GM23338 (cell line): ENCODE measurements at regions not wholly inside any gene's neighbourhood (a gene's known extent, or its start where the extent isn't known, plus 50 kb on each side); places are given as distances from the start of the nearest gene placed in this dataset.

Experiments used
- ATAC-seq: fragments of 200-7000 bp; cut with Tn5 transposase; 3 replicates; pipeline ENCODE4 v1.9.1; 2020
- DNase-seq: peaks from one replicate; pipeline ENCODE4 v3.0.0-alpha.2; 2015; ENCODE audit warnings: low spot score
- H2AFZ ChIP-seq: fragments of 200-600 bp; sonication (generic); 2 replicates; pipeline ENCODE4 v1.8.0; 2016; ENCODE audit warnings: antibody characterized with exemption, mild to moderate bottlenecking, moderate library complexity
- H3F3A ChIP-seq: fragments of 200-600 bp; sonication (generic); replicated peaks from 2 replicates; pipeline ENCODE4 v1.8.0; 2017; ENCODE audit warnings: antibody characterized with exemption, mixed run types, low read depth
- H3K27ac ChIP-seq: fragments of 200-600 bp; sonication (generic); 2 replicates; pipeline ENCODE4 v1.6.1; 2016; ENCODE audit warnings: low read depth
- H3K27me3 ChIP-seq: fragments of 200-600 bp; sonication (generic); 2 replicates; pipeline ENCODE4 v1.8.0; 2016; ENCODE audit warnings: mild to moderate bottlenecking, mixed run types, moderate library complexity; ENCODE audit not compliant: insufficient read depth
- H3K36me3 ChIP-seq: fragments of 200-600 bp; sonication (generic); 2 replicates; pipeline ENCODE4 v1.8.0; 2016; ENCODE audit warnings: mild to moderate bottlenecking; ENCODE audit not compliant: insufficient read depth
- H3K4me1 ChIP-seq: fragments of 200-600 bp; sonication (generic); 2 replicates; pipeline ENCODE4 v1.8.0; 2016; ENCODE audit warnings: mild to moderate bottlenecking, moderate library complexity; ENCODE audit not compliant: insufficient read depth
- H3K4me2 ChIP-seq: fragments of 200-600 bp; sonication (generic); 2 replicates; pipeline ENCODE4 v1.7.1; 2017; ENCODE audit warnings: mixed run types
- H3K4me3 ChIP-seq: fragments of 200-600 bp; sonication (generic); 2 replicates; pipeline ENCODE4 v1.6.1; 2016; ENCODE audit warnings: mixed run types
- H3K79me2 ChIP-seq: fragments of 200-600 bp; sonication (generic); replicated peaks from 2 replicates; pipeline ENCODE4 v1.8.0; 2017; ENCODE audit warnings: mild to moderate bottlenecking; ENCODE audit not compliant: insufficient read depth
- H3K9me2 ChIP-seq: fragments of 200-600 bp; sonication (generic); 2 replicates; pipeline ENCODE4 v1.8.0; 2017; ENCODE audit not compliant: insufficient read depth
- H4K20me1 ChIP-seq: fragments of 200-600 bp; sonication (generic); replicated peaks from 2 replicates; pipeline ENCODE4 v1.8.0; 2017; ENCODE audit warnings: mild to moderate bottlenecking; ENCODE audit not compliant: insufficient read depth
- H3K27ac Mint-ChIP-seq: 2 replicates; pipeline ENCODE4 v1.8.0; 2020; ENCODE audit warnings: inconsistent platforms, mild to moderate bottlenecking, moderate library complexity, mixed read lengths
- H3K27me3 Mint-ChIP-seq: 3 replicates; pipeline ENCODE4 v1.8.0; 2022; ENCODE audit warnings: low read depth, mild to moderate bottlenecking, moderate library complexity, mixed read lengths, inconsistent platforms; ENCODE audit not compliant: insufficient read depth, poor library complexity
- H3K36me3 Mint-ChIP-seq: 3 replicates; pipeline ENCODE4 v1.8.0; 2021; ENCODE audit warnings: low read depth, mild to moderate bottlenecking, inconsistent platforms, moderate library complexity, mixed read lengths
- H3K4me1 Mint-ChIP-seq: 3 replicates; pipeline ENCODE4 v1.8.0; 2020; ENCODE audit warnings: mild to moderate bottlenecking, inconsistent platforms, mixed read lengths
- H3K4me3 Mint-ChIP-seq: 3 replicates; pipeline ENCODE4 v1.8.0; 2021; ENCODE audit warnings: moderate library complexity, mild to moderate bottlenecking, inconsistent platforms, mixed read lengths
- H3K9me3 Mint-ChIP-seq: 3 replicates; pipeline ENCODE4 v1.8.0; 2020; ENCODE audit warnings: moderate library complexity, mild to moderate bottlenecking, inconsistent platforms, mixed read lengths
- CREB1 ChIP-seq: fragments of 250-450 bp; sonication (Bioruptor Pico); IDR thresholded peaks from 2 replicates; pipeline ENCODE4 v1.5.0; 2020; ENCODE audit warnings: low read depth, mild to moderate bottlenecking, moderate library complexity
- EZH2phosphoT487 ChIP-seq: fragments of 200-600 bp; sonication (generic); IDR thresholded peaks from one replicate; pipeline ENCODE4 v1.8.1; 2018; ENCODE audit warnings: antibody characterized with exemption; ENCODE audit not compliant: unreplicated experiment
- JUNB ChIP-seq: IDR thresholded peaks from one replicate; pipeline ENCODE4 v1.6.1; 2016; ENCODE audit warnings: antibody characterized with exemption; ENCODE audit not compliant: unreplicated experiment
- NANOG ChIP-seq: IDR thresholded peaks from 2 replicates; pipeline ENCODE4 v1.6.1; 2016; ENCODE audit warnings: antibody characterized with exemption, borderline replicate concordance
- STAT1 ChIP-seq: IDR thresholded peaks from one replicate; pipeline ENCODE4 v1.6.1; 2016; ENCODE audit warnings: antibody characterized with exemption; ENCODE audit not compliant: unreplicated experiment
- ZNF114 ChIP-seq: fragments of 250-450 bp; sonication (Bioruptor Pico); IDR thresholded peaks from 2 replicates; pipeline ENCODE4 v1.5.0; 2020; ENCODE audit warnings: mild to moderate bottlenecking, moderate library complexity
- TF ChIP-seq, protein P1 (sequence below): IDR thresholded peaks from one replicate; pipeline ENCODE4 v1.6.1; 2018; ENCODE audit warnings: antibody characterized with exemption; ENCODE audit not compliant: unreplicated experiment
- TF ChIP-seq, protein P2 (sequence below): IDR thresholded peaks from 2 replicates; pipeline ENCODE4 v1.6.1; 2016; ENCODE audit warnings: antibody characterized with exemption
- TF ChIP-seq, protein P3 (sequence below), 2 experiments: fragments of 200-600 bp in 1 of 2; sonication (generic) in 1 of 2; conservative IDR thresholded peaks; 2 replicates each; pipeline versions ENCODE4 v1.5.1 to v1.6.1; 2016 to 2017; ENCODE audit warnings: antibody characterized with exemption in 2 of 2, low read depth in 2 of 2, mild to moderate bottlenecking in 2 of 2, moderate library complexity in 1 of 2
- TF ChIP-seq, protein P4 (sequence below): fragments of 250-450 bp; sonication (Bioruptor Pico); IDR thresholded peaks from 2 replicates; pipeline ENCODE4 v1.5.0; 2020; ENCODE audit warnings: mild to moderate bottlenecking, moderate library complexity

DNA sequence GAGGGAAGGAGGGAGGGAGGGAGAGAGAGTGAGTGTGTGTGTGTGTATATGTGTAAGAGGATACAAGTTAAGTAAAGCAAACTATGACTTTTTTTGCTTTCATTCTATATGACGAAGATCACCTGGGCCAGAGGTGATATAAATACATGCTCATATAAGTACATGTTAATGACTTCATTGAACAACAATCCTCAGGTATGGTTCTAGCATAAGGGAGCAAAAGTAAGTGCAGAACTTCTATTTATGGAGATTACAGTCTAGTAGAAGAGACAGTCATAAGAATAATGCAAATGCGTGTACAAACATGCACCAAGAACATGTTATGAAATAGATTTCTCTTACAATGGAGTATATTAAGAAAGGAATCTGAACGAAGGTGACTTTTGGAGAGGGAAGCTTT is 1804.0 kb downstream of the MAT2B start:
- Mint-ChIP-seq H3K9me3 (no peaks in the 10 kb centered on the region; the same call in 2 of the 3 replicates), H3K4me3 (no peak overlapping the region), H3K27ac (no peak overlapping the region), H3K27me3 (no peaks in the 10 kb centered on the region), H3K36me3 (no peaks in the 10 kb centered on the region; the same call in 2 of the 3 replicates), H3K4me1 (no peaks in the 10 kb centered on the region)
- no peaks in the 10 kb centered on the region for H3K36me3 ChIP-seq
- DNase-seq = no peak
- TF ChIP-seq, protein P1, sequence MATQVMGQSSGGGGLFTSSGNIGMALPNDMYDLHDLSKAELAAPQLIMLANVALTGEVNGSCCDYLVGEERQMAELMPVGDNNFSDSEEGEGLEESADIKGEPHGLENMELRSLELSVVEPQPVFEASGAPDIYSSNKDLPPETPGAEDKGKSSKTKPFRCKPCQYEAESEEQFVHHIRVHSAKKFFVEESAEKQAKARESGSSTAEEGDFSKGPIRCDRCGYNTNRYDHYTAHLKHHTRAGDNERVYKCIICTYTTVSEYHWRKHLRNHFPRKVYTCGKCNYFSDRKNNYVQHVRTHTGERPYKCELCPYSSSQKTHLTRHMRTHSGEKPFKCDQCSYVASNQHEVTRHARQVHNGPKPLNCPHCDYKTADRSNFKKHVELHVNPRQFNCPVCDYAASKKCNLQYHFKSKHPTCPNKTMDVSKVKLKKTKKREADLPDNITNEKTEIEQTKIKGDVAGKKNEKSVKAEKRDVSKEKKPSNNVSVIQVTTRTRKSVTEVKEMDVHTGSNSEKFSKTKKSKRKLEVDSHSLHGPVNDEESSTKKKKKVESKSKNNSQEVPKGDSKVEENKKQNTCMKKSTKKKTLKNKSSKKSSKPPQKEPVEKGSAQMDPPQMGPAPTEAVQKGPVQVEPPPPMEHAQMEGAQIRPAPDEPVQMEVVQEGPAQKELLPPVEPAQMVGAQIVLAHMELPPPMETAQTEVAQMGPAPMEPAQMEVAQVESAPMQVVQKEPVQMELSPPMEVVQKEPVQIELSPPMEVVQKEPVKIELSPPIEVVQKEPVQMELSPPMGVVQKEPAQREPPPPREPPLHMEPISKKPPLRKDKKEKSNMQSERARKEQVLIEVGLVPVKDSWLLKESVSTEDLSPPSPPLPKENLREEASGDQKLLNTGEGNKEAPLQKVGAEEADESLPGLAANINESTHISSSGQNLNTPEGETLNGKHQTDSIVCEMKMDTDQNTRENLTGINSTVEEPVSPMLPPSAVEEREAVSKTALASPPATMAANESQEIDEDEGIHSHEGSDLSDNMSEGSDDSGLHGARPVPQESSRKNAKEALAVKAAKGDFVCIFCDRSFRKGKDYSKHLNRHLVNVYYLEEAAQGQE = no peak
- TF ChIP-seq ZNF114 (CRISPR knock-in tag) = no peak
- no peak for TF ChIP-seq STAT1
- TF ChIP-seq EZH2phosphoT487 = no peak
- TF ChIP-seq, protein P2, sequence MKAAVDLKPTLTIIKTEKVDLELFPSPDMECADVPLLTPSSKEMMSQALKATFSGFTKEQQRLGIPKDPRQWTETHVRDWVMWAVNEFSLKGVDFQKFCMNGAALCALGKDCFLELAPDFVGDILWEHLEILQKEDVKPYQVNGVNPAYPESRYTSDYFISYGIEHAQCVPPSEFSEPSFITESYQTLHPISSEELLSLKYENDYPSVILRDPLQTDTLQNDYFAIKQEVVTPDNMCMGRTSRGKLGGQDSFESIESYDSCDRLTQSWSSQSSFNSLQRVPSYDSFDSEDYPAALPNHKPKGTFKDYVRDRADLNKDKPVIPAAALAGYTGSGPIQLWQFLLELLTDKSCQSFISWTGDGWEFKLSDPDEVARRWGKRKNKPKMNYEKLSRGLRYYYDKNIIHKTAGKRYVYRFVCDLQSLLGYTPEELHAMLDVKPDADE = no peak
- TF ChIP-seq, protein P3, sequence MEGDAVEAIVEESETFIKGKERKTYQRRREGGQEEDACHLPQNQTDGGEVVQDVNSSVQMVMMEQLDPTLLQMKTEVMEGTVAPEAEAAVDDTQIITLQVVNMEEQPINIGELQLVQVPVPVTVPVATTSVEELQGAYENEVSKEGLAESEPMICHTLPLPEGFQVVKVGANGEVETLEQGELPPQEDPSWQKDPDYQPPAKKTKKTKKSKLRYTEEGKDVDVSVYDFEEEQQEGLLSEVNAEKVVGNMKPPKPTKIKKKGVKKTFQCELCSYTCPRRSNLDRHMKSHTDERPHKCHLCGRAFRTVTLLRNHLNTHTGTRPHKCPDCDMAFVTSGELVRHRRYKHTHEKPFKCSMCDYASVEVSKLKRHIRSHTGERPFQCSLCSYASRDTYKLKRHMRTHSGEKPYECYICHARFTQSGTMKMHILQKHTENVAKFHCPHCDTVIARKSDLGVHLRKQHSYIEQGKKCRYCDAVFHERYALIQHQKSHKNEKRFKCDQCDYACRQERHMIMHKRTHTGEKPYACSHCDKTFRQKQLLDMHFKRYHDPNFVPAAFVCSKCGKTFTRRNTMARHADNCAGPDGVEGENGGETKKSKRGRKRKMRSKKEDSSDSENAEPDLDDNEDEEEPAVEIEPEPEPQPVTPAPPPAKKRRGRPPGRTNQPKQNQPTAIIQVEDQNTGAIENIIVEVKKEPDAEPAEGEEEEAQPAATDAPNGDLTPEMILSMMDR (conservative IDR thresholded peaks at IDR 0.05; ENCODE audit: low read depth in 2 of 2) = no peak
- TF ChIP-seq, protein P4, sequence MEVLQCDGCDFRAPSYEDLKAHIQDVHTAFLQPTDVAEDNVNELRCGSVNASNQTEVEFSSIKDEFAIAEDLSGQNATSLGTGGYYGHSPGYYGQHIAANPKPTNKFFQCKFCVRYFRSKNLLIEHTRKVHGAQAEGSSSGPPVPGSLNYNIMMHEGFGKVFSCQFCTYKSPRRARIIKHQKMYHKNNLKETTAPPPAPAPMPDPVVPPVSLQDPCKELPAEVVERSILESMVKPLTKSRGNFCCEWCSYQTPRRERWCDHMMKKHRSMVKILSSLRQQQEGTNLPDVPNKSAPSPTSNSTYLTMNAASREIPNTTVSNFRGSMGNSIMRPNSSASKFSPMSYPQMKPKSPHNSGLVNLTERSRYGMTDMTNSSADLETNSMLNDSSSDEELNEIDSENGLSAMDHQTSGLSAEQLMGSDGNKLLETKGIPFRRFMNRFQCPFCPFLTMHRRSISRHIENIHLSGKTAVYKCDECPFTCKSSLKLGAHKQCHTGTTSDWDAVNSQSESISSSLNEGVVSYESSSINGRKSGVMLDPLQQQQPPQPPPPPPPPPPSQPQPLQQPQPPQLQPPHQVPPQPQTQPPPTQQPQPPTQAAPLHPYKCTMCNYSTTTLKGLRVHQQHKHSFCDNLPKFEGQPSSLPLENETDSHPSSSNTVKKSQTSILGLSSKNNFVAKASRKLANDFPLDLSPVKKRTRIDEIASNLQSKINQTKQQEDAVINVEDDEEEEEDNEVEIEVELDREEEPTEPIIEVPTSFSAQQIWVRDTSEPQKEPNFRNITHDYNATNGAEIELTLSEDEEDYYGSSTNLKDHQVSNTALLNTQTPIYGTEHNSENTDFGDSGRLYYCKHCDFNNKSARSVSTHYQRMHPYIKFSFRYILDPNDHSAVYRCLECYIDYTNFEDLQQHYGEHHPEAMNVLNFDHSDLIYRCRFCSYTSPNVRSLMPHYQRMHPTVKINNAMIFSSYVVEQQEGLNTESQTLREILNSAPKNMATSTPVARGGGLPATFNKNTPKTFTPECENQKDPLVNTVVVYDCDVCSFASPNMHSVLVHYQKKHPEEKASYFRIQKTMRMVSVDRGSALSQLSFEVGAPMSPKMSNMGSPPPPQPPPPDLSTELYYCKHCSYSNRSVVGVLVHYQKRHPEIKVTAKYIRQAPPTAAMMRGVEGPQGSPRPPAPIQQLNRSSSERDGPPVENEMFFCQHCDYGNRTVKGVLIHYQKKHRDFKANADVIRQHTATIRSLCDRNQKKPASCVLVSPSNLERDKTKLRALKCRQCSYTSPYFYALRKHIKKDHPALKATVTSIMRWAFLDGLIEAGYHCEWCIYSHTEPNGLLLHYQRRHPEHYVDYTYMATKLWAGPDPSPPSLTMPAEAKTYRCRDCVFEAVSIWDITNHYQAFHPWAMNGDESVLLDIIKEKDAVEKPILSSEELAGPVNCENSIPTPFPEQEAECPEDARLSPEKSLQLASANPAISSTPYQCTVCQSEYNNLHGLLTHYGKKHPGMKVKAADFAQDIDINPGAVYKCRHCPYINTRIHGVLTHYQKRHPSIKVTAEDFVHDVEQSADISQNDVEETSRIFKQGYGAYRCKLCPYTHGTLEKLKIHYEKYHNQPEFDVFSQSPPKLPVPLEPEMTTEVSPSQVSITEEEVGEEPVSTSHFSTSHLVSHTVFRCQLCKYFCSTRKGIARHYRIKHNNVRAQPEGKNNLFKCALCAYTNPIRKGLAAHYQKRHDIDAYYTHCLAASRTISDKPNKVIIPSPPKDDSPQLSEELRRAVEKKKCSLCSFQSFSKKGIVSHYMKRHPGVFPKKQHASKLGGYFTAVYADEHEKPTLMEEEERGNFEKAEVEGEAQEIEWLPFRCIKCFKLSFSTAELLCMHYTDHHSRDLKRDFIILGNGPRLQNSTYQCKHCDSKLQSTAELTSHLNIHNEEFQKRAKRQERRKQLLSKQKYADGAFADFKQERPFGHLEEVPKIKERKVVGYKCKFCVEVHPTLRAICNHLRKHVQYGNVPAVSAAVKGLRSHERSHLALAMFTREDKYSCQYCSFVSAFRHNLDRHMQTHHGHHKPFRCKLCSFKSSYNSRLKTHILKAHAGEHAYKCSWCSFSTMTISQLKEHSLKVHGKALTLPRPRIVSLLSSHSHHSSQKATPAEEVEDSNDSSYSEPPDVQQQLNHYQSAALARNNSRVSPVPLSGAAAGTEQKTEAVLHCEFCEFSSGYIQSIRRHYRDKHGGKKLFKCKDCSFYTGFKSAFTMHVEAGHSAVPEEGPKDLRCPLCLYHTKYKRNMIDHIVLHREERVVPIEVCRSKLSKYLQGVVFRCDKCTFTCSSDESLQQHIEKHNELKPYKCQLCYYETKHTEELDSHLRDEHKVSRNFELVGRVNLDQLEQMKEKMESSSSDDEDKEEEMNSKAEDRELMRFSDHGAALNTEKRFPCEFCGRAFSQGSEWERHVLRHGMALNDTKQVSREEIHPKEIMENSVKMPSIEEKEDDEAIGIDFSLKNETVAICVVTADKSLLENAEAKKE (CRISPR knock-in tag) = no peak
- no peak for TF ChIP-seq JUNB
- no peak for TF ChIP-seq CREB1
- no peak for TF ChIP-seq NANOG
- H3K79me2 ChIP-seq = no peaks in the 10 kb centered on the region
- no peak overlapping the region for H3K4me2 ChIP-seq
- no peak overlapping the region for H2AFZ ChIP-seq
- no peak for ATAC-seq
- H3K27ac ChIP-seq = no peak overlapping the region
- H3K27me3 ChIP-seq = no peaks in the 10 kb centered on the region
- no peaks in the 10 kb centered on the region for H4K20me1 ChIP-seq
- H3K4me3 ChIP-seq = no peak overlapping the region
- no peaks in the 10 kb centered on the region for H3F3A ChIP-seq
- H3K9me2 ChIP-seq = peaks cover 4% of the 10 kb centered on the region; the same call in 1 of the 2 replicates
- no peaks in the 10 kb centered on the region for H3K4me1 ChIP-seq
